Activated naive CD4-positive, alpha-beta T cell treated with anti-CD3 and anti-CD28 coated beads, Interleukin-2, amount 50 U/mL, for 24 hours (primary cell): ENCODE measurements at regions not wholly inside any gene's neighbourhood (a gene's known extent, or its start where the extent isn't known, plus 50 kb on each side); places are given as distances from the start of the nearest gene placed in this dataset.

Experiments used
- H3K27ac Mint-ChIP-seq: one replicate; pipeline ENCODE4 v1.8.0; 2021; ENCODE audit warnings: mild to moderate bottlenecking, mixed read lengths
- H3K27me3 Mint-ChIP-seq: one replicate; pipeline ENCODE4 v1.8.0; 2021; ENCODE audit warnings: mixed read lengths
- H3K36me3 Mint-ChIP-seq: one replicate; pipeline ENCODE4 v1.8.0; 2021; ENCODE audit warnings: mixed read lengths
- H3K4me1 Mint-ChIP-seq: one replicate; pipeline ENCODE4 v1.8.0; 2021; ENCODE audit warnings: mixed read lengths
- H3K4me3 Mint-ChIP-seq: one replicate; pipeline ENCODE4 v1.8.0; 2021; ENCODE audit warnings: mild to moderate bottlenecking, mixed read lengths
- H3K9me3 Mint-ChIP-seq: one replicate; pipeline ENCODE4 v1.8.0; 2021; ENCODE audit warnings: mixed read lengths

DNA sequence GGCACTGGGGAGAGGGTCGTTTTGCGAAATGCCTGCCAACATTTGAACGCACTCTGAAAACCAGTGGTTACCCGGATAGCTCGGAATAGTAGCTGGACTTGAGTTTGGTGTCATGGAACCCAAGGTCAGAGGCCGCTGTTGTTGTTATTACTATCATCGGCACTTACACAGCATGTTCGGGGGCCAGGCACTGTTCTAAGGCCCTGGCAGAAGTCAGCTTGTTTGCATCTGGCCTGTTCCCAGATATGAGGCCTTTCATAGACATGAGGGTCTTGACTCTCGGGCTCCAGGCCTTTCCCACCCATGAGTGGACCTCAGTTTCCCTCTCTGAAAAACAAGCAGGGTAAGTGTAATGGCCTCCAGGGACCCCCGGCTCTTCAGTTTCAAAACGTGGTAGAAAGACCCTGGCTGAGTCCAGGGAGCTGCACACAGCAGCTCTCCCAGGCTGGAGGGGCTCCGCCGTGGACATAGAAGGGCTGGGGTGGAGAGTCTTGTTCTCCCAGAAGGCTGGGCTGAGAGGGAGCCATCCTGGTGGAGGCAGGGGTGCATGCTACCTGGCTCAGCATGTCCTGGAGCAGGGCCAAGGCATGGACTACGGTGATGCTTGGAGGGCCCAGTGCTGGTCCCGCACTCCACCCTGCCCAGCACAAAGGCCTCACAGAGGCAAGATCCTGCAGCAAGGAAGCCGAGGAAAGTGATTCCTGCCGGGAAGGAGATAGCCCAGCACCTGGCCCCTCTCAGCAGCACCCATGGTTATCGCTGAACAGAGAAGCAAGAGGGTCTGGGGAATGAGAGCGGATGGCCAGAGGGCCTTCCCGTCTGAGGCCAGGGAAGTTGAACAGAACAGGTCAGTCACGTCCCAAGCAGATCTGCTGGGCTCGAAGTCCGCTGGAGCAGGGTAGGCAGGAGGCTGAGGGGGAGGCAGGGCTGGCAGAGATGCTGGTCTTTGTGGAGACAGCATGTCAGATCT, 63.5 kb upstream of the C14orf180 start:
- no peaks in the 10 kb centered on the region for H3K27me3 Mint-ChIP-seq
- H3K9me3 Mint-ChIP-seq = no peaks in the 10 kb centered on the region
- H3K36me3 Mint-ChIP-seq = no peaks in the 10 kb centered on the region
- H3K4me3 Mint-ChIP-seq = no peak overlapping the region
- H3K27ac Mint-ChIP-seq = no peak overlapping the region
- H3K4me1 Mint-ChIP-seq = no peaks in the 10 kb centered on the region

DNA sequence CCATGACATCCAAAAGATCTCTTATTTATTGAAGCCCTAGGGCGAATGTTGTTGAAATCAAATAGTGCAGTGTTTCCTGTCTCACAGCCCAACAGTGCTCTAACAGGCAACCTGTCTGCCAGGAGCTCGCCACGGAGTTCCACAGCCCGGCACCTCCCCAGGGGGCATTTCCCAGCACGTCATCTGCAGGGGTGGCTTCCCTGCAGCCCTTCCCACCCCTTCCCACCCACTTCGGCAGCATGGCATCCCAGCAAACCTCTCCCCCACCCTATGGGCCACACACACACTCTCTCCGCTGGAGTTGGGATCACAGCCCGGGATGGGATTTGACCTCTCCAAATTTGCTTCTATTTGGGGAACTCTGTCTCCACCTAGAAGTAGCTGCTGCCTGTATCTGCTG, 62.7 kb upstream of the C14orf180 start:
- Mint-ChIP-seq H3K27me3 (no peaks in the 10 kb centered on the region), H3K9me3 (no peaks in the 10 kb centered on the region), H3K4me3 (no peak overlapping the region), H3K36me3 (no peaks in the 10 kb centered on the region), H3K4me1 (no peaks in the 10 kb centered on the region), H3K27ac (no peak overlapping the region)

GRCh38 chr14:104517426-104517825, 62.1 kb upstream of the C14orf180 start:
- no peak overlapping the region for H3K4me3 Mint-ChIP-seq
- H3K36me3 Mint-ChIP-seq = no peaks in the 10 kb centered on the region
- H3K4me1 Mint-ChIP-seq = no peaks in the 10 kb centered on the region
- H3K27ac Mint-ChIP-seq = no peak overlapping the region
- no peaks in the 10 kb centered on the region for H3K9me3 Mint-ChIP-seq
- H3K27me3 Mint-ChIP-seq = no peaks in the 10 kb centered on the region

DNA sequence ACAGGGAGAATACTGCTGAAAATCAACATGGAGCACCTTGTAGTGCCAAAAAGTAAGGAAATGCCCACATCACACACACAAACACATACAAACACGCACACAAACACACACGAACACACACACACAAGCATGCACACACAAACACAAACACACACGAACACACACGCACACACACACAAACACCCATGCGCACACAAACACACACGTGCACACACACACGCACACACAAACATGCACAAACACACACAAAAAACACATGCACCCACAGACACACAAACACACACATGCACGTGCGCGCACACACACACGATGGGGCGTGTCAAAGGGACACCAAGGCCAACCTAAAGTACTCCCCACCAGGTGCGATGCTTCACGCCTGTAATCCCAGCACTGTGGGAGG, 61.7 kb upstream of the C14orf180 start:
- Mint-ChIP-seq H3K27me3 (no peaks in the 10 kb centered on the region), H3K36me3 (no peaks in the 10 kb centered on the region), H3K9me3 (no peaks in the 10 kb centered on the region), H3K4me1 (no peaks in the 10 kb centered on the region), H3K4me3 (no peak overlapping the region), H3K27ac (no peak overlapping the region)

GRCh38 chr14:104518659-104519350, 60.8 kb upstream of the C14orf180 start:
- Mint-ChIP-seq H3K9me3 (no peaks in the 10 kb centered on the region), H3K4me1 (no peaks in the 10 kb centered on the region), H3K27ac (peak overlapping the region; percentile 30), H3K36me3 (no peaks in the 10 kb centered on the region), H3K4me3 (no peak overlapping the region), H3K27me3 (no peaks in the 10 kb centered on the region)

GRCh38 chr14:104519721-104520120, 59.8 kb upstream of the C14orf180 start:
- Mint-ChIP-seq H3K27ac (no peak overlapping the region), H3K4me3 (no peak overlapping the region), H3K4me1 (no peaks in the 10 kb centered on the region), H3K9me3 (no peaks in the 10 kb centered on the region), H3K36me3 (no peaks in the 10 kb centered on the region), H3K27me3 (no peaks in the 10 kb centered on the region)

GRCh38 chr14:104520620-104521410, 58.7 kb upstream of the C14orf180 start:
- Mint-ChIP-seq H3K27ac (no peak overlapping the region), H3K4me1 (no peaks in the 10 kb centered on the region), H3K36me3 (no peaks in the 10 kb centered on the region), H3K27me3 (no peaks in the 10 kb centered on the region), H3K4me3 (no peak overlapping the region), H3K9me3 (no peaks in the 10 kb centered on the region)

- H3K4me3 Mint-ChIP-seq = no peak overlapping the region
- peaks cover 2% of the 10 kb centered on the region for H3K4me1 Mint-ChIP-seq
- no peaks in the 10 kb centered on the region for H3K36me3 Mint-ChIP-seq
- H3K27ac Mint-ChIP-seq = no peak overlapping the region
- H3K9me3 Mint-ChIP-seq = peaks cover 5% of the 10 kb centered on the region
- no peaks in the 10 kb centered on the region for H3K27me3 Mint-ChIP-seq
These were observed 57.5 kb upstream of the C14orf180 start for GRCh38 chr14:104521816-104522745.

GRCh38 chr14:104522926-104523545, 56.5 kb upstream of the C14orf180 start:
- Mint-ChIP-seq H3K36me3 (peaks cover 1% of the 10 kb centered on the region), H3K9me3 (peaks cover 15% of the 10 kb centered on the region), H3K4me1 (peaks cover 11% of the 10 kb centered on the region), H3K27ac (no peak overlapping the region), H3K27me3 (no peaks in the 10 kb centered on the region), H3K4me3 (no peak overlapping the region)

DNA sequence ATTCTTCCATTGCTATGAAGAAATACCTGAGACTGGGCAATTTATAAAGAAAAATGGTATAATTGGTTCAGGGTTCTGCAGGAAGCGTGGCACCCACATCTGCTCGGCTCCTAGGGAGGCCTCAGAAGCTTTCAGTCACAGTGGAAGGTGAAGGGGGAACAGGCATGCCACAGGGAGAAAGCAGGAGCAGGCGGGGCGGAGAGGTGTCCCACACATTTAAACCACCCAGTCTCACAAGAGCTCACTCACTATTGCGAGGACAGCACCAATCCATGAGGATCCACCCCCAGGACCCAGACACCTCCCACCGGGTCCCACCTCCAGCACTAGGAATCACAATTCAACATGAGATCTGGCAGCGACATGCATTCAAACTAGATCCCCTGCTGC, 56.0 kb upstream of the C14orf180 start:
- Mint-ChIP-seq H3K4me3 (no peak overlapping the region), H3K9me3 (peaks cover 18% of the 10 kb centered on the region), H3K4me1 (peaks cover 11% of the 10 kb centered on the region), H3K27me3 (no peaks in the 10 kb centered on the region), H3K27ac (no peak overlapping the region), H3K36me3 (peaks cover 1% of the 10 kb centered on the region)

- Mint-ChIP-seq H3K4me1 (peaks cover 11% of the 10 kb centered on the region), H3K27me3 (no peaks in the 10 kb centered on the region), H3K4me3 (no peak overlapping the region), H3K9me3 (peaks cover 18% of the 10 kb centered on the region), H3K36me3 (peaks cover 1% of the 10 kb centered on the region), H3K27ac (no peak overlapping the region)
These were observed 54.8 kb upstream of the C14orf180 start for GRCh38 chr14:104524726-104525125.

DNA sequence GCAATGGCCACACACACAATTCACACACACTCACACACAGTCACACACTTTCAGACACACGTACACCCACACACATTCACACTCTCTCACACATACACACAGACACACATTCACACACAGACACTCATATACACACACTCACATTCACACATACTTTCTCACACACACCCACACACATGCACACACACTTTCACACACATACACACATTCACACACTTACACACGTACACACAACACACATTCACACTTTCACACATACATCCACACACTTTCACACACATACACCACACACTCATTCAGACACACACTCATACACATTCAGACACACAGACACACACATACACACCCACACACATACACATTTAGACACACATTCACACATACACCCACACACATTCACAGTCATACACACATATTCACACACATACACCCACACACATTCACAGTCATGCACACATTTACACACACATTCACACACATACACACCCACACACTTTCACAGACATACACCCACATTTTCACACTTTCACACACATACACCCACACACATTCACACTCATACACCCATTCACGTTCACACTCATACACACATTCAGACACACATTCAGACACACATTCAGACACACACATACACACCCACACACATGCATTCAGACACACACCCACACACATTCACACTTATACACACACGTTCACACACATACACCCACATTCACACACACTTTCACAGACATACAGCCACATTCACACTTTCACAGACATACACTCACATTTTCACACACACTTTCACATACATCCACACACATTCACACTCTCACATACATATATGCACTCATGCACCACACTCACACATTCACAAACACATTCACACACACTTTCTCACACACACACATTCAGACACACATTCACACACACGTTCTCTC, 52.6 kb upstream of the C14orf180 start:
- H3K4me1 Mint-ChIP-seq = peaks cover 11% of the 10 kb centered on the region

DNA sequence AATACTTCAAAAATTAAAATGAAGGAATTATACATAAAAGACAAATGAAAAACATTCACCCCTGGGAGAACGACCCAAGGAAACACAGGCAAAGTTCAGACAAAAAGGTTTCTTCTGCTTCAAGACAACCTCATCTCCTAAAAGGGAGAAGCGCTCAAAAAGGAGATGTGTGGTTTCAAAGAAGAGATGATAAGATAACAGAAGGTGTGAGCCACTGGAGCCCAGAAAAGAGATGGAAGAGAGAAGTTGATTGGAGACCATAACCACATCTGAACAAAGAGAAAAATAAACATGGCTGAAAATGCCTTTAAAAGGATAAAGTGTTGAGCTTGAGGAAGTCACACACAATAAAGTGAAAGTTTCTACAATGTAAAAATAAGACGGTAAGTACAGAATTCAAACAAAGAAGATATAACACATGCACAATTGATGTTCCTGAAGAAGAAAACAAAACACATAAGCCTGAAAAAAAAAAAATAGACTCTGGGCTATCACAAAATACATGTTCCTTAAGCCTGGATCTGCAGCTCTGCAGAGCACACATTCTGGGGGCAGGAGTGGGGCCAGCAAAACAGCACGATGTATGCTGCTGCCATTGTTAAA, 51.6 kb upstream of the C14orf180 start:
- H3K36me3 Mint-ChIP-seq = peaks cover 1% of the 10 kb centered on the region
- no peak overlapping the region for H3K4me3 Mint-ChIP-seq
- peaks cover 11% of the 10 kb centered on the region for H3K4me1 Mint-ChIP-seq
- peaks cover 4% of the 10 kb centered on the region for H3K27me3 Mint-ChIP-seq
- H3K27ac Mint-ChIP-seq = peak overlapping the region; percentile 5
- peaks cover 18% of the 10 kb centered on the region for H3K9me3 Mint-ChIP-seq

More for the DNA sequence above, 52.6 kb upstream of the C14orf180 start:
- no peak overlapping the region for H3K27ac Mint-ChIP-seq
- no peak overlapping the region for H3K4me3 Mint-ChIP-seq
- H3K27me3 Mint-ChIP-seq = peaks cover 2% of the 10 kb centered on the region
- peaks cover 18% of the 10 kb centered on the region for H3K9me3 Mint-ChIP-seq
- peaks cover 1% of the 10 kb centered on the region for H3K36me3 Mint-ChIP-seq
